ENCODE measurements at regions not wholly inside any gene's neighbourhood (a gene's known extent, or its start where the extent isn't known, plus 50 kb on each side); places are given as distances from the start of the nearest gene placed in this dataset.
"Not testable (repeated sequence)": the region's sequence is repeated elsewhere in the genome, so short reads cannot be mapped to it uniquely, and the experiment has no call there.

DNA sequence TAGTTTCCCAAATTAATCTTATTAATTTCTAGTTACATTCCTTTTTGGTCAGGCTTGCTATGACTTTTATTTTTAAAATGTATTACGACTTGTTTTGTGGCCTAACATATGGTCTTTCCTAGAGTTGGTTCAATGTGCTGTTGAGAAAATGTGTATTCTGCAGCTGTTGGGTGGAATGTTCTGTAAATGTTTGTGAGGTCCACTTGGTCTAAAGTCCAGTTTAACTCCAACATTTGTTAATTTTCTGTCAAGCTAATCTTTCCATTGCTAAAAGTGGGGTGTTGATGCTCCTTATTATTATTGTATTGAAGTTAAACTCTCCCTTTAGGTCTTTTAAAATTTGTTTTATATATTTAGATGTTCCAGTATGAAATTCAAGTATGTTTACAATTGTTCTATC lies 1010.8 kb upstream of the EDIL3 start:
- Histone ChIP-seq H3K9me3 (no peaks in the 10 kb centered on the region), H3K4me1 (no peaks in the 10 kb centered on the region), H3K27me3 (no peaks in the 10 kb centered on the region), H3K27ac (no peak overlapping the region), H3K36me3 (no peaks in the 10 kb centered on the region), H3K4me3 (no peak overlapping the region)
- intact Hi-C loops (cut with DNase I) = no loop called here
- TF ChIP-seq CTCF (IDR thresholded peaks at IDR 0.05) = no peak
- DNase-seq (ENCODE audit: low spot score in 2 of 2) = no peak

DNA sequence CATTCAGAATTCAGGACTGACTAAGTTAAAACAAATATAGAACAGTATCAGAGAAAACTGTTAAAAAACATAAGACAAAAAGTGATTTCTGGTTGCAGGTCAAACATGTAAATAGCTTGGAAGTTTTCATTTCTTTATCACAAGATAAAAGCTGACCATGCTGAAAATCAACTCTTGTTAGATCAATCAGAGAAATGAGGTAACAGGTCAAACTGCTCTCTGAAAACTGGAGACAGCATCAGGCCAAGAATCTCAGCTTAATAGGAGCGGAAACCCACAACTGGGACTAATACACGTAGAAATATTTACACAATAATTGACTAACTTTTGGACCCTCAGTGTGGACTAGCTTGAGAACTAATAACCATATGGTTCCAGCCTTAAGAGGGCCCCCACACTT lies 1012.8 kb upstream of the EDIL3 start:
- intact Hi-C loops (cut with DNase I) = no loop called here
- no peaks in the 10 kb centered on the region for H3K27me3 ChIP-seq
- no peak for DNase-seq (ENCODE audit: low spot score in 2 of 2)
- no peak overlapping the region for H3K27ac ChIP-seq
- no peaks in the 10 kb centered on the region for H3K9me3 ChIP-seq
- H3K36me3 ChIP-seq = no peaks in the 10 kb centered on the region
- no peaks in the 10 kb centered on the region for H3K4me1 ChIP-seq
- no peak for TF ChIP-seq CTCF (IDR thresholded peaks at IDR 0.05)
- no peak overlapping the region for H3K4me3 ChIP-seq

- Histone ChIP-seq H3K36me3 (no peaks in the 10 kb centered on the region), H3K27ac (no peak overlapping the region), H3K4me3 (no peak overlapping the region), H3K9me3 (no peaks in the 10 kb centered on the region), H3K4me1 (no peaks in the 10 kb centered on the region), H3K27me3 (no peaks in the 10 kb centered on the region)
- no peak for TF ChIP-seq CTCF (IDR thresholded peaks at IDR 0.05)
- DNase-seq (ENCODE audit: low spot score in 2 of 2) = no peak
- intact Hi-C loops (cut with DNase I) = no loop called here
These were observed 1043.8 kb upstream of the EDIL3 start for GRCh38 chr5:85428426-85428934.

DNA sequence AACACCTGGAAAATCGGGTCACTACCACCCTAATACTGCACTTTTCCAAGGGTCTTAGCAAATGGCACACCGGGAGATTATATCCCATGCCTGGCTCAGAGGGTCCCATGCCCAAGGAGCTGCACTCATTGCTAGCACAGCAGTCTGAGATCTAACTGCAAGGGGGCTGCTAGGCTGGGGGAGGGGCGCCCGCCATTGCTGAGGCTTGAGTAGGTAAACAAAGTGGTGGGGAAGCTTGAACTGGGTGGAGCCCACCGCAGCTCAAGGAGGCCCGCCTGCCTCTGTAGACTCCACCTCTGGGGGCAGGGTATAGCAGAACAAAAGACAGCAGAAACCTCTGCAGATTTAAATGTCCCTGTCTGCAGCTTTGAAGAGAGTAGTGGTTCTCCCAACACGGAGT lies 1047.0 kb upstream of the EDIL3 start:
- intact Hi-C loops (cut with DNase I); H3K9me3 ChIP-seq; H3K27ac ChIP-seq; H3K4me1 ChIP-seq; DNase-seq (ENCODE audit: low spot score in 2 of 2); H3K4me3 ChIP-seq; H3K36me3 ChIP-seq; H3K27me3 ChIP-seq: not testable (repeated sequence)

DNA sequence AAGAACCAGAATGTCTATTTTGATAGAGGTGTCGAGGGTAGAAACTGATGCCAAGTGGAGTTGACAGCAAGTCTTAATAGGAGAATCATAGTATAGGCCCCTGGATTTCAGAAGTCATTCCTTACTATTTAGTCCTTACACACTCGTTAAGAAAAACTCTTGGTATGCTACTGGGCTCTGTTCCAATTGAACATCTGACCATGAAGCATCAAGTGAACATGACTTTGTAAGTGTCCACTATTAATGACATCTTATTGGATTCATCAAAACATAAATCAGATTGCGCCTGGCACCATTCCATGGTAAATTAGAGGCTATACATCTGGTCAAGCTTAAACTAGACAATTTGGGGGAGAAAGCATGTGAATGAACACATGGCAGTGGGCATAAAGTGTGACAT lies 1056.5 kb upstream of the EDIL3 start:
- intact Hi-C loops (cut with DNase I) = no loop called here
- no peaks in the 10 kb centered on the region for H3K36me3 ChIP-seq
- no peaks in the 10 kb centered on the region for H3K4me1 ChIP-seq
- no peak overlapping the region for H3K4me3 ChIP-seq
- no peak for DNase-seq (ENCODE audit: low spot score in 2 of 2)
- H3K27me3 ChIP-seq = no peaks in the 10 kb centered on the region
- H3K9me3 ChIP-seq = no peaks in the 10 kb centered on the region
- TF ChIP-seq CTCF (IDR thresholded peaks at IDR 0.05) = no peak
- no peak overlapping the region for H3K27ac ChIP-seq

DNA sequence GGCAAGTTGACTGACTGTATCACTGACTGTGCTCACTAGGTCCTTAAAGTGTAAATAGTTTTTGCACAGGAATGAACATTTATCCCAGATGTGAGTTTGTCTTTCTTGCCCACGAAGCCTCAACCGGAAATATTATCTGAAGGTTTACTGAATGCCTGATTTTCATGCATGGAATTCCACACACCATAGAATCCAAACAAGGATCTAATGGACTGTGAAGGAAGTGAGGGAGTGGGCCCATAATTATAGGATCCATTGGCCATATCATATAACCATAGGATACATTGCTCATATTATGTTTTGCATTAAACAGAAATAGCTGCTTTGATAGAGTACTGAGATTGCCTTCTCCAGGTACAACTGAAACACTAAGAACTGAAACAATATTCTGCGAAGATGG lies 1057.2 kb upstream of the EDIL3 start:
- H3K27me3 ChIP-seq = no peaks in the 10 kb centered on the region
- no peak overlapping the region for H3K4me3 ChIP-seq
- no peak for DNase-seq (ENCODE audit: low spot score in 2 of 2)
- no peaks in the 10 kb centered on the region for H3K9me3 ChIP-seq
- TF ChIP-seq CTCF (IDR thresholded peaks at IDR 0.05) = no peak
- intact Hi-C loops (cut with DNase I) = no loop called here
- no peaks in the 10 kb centered on the region for H3K36me3 ChIP-seq
- no peaks in the 10 kb centered on the region for H3K4me1 ChIP-seq
- H3K27ac ChIP-seq = no peak overlapping the region

Data from ascending aorta (tissue), 2 donors.